ENCODE measurements at regions not wholly inside any gene's neighbourhood (a gene's known extent, or its start where the extent isn't known, plus 50 kb on each side); places are given as distances from the start of the nearest gene placed in this dataset.

DNA sequence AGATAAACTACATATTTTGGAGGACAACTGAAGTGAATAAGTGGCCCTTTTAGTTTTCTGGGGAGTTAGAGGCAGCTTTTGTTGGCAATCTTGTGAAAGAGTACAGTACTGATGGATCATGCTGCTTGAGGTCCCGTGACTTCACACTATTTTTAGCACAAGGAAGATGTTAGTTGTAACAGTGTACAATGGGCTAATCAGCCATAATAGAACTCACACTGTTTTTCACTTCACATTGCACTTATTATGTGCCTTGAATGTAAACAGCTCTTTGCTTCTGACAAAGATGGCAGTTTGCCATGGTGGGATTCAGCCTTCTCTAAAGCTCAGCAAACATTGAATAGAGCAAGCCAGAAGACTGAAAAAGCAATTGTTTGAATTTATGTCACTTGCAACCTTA is 176.7 kb upstream of the ZNF608 start:
- Histone ChIP-seq H3K4me1 (ENCODE audit: insufficient read depth, low read length) (peaks cover 7% of the 10 kb centered on the region), H3K4me2 (ENCODE audit: low read length) (no peak overlapping the region), H3K9me2 (replicated peaks; ENCODE audit: low read length) (no peaks in the 10 kb centered on the region), H3F3A (ENCODE audit: low read length, unreplicated experiment) (no peaks in the 10 kb centered on the region), H3K36me3 (ENCODE audit: low read depth, low read length) (no peaks in the 10 kb centered on the region), H3K79me2 (ENCODE audit: low read length) (no peaks in the 10 kb centered on the region), H3K9me3 (ENCODE audit: low read length) (no peaks in the 10 kb centered on the region), H3K4me3 (ENCODE audit: low read length) (no peak overlapping the region), H3K27me3 (ENCODE audit: low read length) (no peaks in the 10 kb centered on the region), H3K9ac (ENCODE audit: low read length) (no peak overlapping the region), H2AFZ (ENCODE audit: low read length) (no peak overlapping the region), H4K20me1 (ENCODE audit: low read length) (no peaks in the 10 kb centered on the region), H3K27ac (ENCODE audit: low read length) (no peak overlapping the region)
- ChIA-PET CTCF (no interaction called here), POLR2A (ENCODE audit: unreplicated experiment) (no interaction called here)
- intact Hi-C loops (cut with micrococcal nuclease), result no loop called here
- no TSS peak for BruUV-seq (replicated peaks)
- ATAC-seq (no peak), DNase-seq (no peak)
- no peak for TF ChIP-seq CTCF (conservative IDR thresholded peaks at IDR 0.05; ENCODE audit: low read depth, low read length)
- TF ChIP-seq EZH2phosphoT487 (IDR thresholded peaks at IDR 0.05; ENCODE audit: borderline replicate concordance, low read length), result no peak
- no peak for TF ChIP-seq EZH2 (IDR thresholded peaks at IDR 0.05; ENCODE audit: low read length, unreplicated experiment)

- CTCF ChIA-PET, result no interaction called here
- POLR2A ChIA-PET (ENCODE audit: unreplicated experiment), result interaction anchor here (0.6 kb wide), 1 partner anchor 109 kb away, joined by 4 read pairs; no protein-coding TSS in a partner anchor
Measured at GRCh38 chr5:124924729-124925128, 178.3 kb upstream of the ZNF608 start.

More at GRCh38 chr5:124924729-124925128, 178.3 kb upstream of the ZNF608 start:
- no peaks in the 10 kb centered on the region for H3K79me2 ChIP-seq (ENCODE audit: low read length)
- H3K36me3 ChIP-seq (ENCODE audit: low read depth, low read length), result no peaks in the 10 kb centered on the region
- no peaks in the 10 kb centered on the region for H3F3A ChIP-seq (ENCODE audit: low read length, unreplicated experiment)
- no peaks in the 10 kb centered on the region for H4K20me1 ChIP-seq (ENCODE audit: low read length)
- no peaks in the 10 kb centered on the region for H3K9me2 ChIP-seq (replicated peaks; ENCODE audit: low read length)
- no peak overlapping the region for H3K9ac ChIP-seq (ENCODE audit: low read length)
- no peaks in the 10 kb centered on the region for H3K9me3 ChIP-seq (ENCODE audit: low read length)
- no peak overlapping the region for H3K27ac ChIP-seq (ENCODE audit: low read length)
- intact Hi-C loops (cut with micrococcal nuclease), result no loop called here
- no peak overlapping the region for H2AFZ ChIP-seq (ENCODE audit: low read length)
- TF ChIP-seq EZH2 (IDR thresholded peaks at IDR 0.05; ENCODE audit: low read length, unreplicated experiment), result no peak
- no peak for TF ChIP-seq CTCF (conservative IDR thresholded peaks at IDR 0.05; ENCODE audit: low read depth, low read length)
- no peak for TF ChIP-seq EZH2phosphoT487 (IDR thresholded peaks at IDR 0.05; ENCODE audit: borderline replicate concordance, low read length)
- no peaks in the 10 kb centered on the region for H3K27me3 ChIP-seq (ENCODE audit: low read length)
- no peak for DNase-seq
- H3K4me2 ChIP-seq (ENCODE audit: low read length), result no peak overlapping the region
- peaks cover 7% of the 10 kb centered on the region for H3K4me1 ChIP-seq (ENCODE audit: insufficient read depth, low read length)
- BruUV-seq (replicated peaks), result no TSS peak
- H3K4me3 ChIP-seq (ENCODE audit: low read length), result no peak overlapping the region
- ATAC-seq, result no peak
